Duodenal mucosa (tissue), 2 donors: ENCODE measurements at regions not wholly inside any gene's neighbourhood (a gene's known extent, or its start where the extent isn't known, plus 50 kb on each side); places are given as distances from the start of the nearest gene placed in this dataset.

Experiments used
- H3K27ac ChIP-seq: one replicate; pipeline ENCODE4 v1.7.0; 2013; ENCODE audit warnings: low read depth, low read length
- H3K27me3 ChIP-seq, 2 donors: one replicate each; pipeline ENCODE4 v1.7.0; 2013; ENCODE audit warnings: low read length in 2 of 2, control low read depth in 1 of 2; ENCODE audit not compliant: insufficient read depth in 2 of 2, control insufficient read depth in 1 of 2
- H3K36me3 ChIP-seq, 2 donors: one replicate each; pipeline ENCODE4 v1.7.0; 2013; ENCODE audit warnings: low read length in 2 of 2, control low read depth in 1 of 2; ENCODE audit not compliant: insufficient read depth in 2 of 2, control insufficient read depth in 1 of 2
- H3K4me1 ChIP-seq, 2 donors: one replicate each; pipeline ENCODE4 v1.7.0; 2013; ENCODE audit warnings: low read length in 2 of 2, control low read depth in 1 of 2; ENCODE audit not compliant: insufficient read depth in 2 of 2, control insufficient read depth in 1 of 2
- H3K4me3 ChIP-seq, 2 donors: one replicate each; pipeline ENCODE4 v1.7.0; 2013; ENCODE audit warnings: low read length in 2 of 2, low read depth in 1 of 2
- H3K9ac ChIP-seq, 2 donors: one replicate each; pipeline ENCODE4 v1.7.0; 2013; ENCODE audit warnings: low read length in 2 of 2, low read depth in 1 of 2
- H3K9me3 ChIP-seq, 2 donors: one replicate each; pipeline ENCODE4 v1.7.0; 2013; ENCODE audit warnings: low read length in 2 of 2, control low read depth in 1 of 2; ENCODE audit not compliant: control insufficient read depth in 1 of 2

GRCh38 chr3:65303431-65303830 lies 615.6 kb upstream of the ADAMTS9 start:
- no peaks in the 10 kb centered on the region for H3K36me3 ChIP-seq
- H3K9ac ChIP-seq = no peak overlapping the region
- H3K9me3 ChIP-seq = no peaks in the 10 kb centered on the region
- no peak overlapping the region for H3K27ac ChIP-seq
- H3K27me3 ChIP-seq = no peaks in the 10 kb centered on the region
- H3K4me3 ChIP-seq = no peak overlapping the region
- no peaks in the 10 kb centered on the region for H3K4me1 ChIP-seq

DNA sequence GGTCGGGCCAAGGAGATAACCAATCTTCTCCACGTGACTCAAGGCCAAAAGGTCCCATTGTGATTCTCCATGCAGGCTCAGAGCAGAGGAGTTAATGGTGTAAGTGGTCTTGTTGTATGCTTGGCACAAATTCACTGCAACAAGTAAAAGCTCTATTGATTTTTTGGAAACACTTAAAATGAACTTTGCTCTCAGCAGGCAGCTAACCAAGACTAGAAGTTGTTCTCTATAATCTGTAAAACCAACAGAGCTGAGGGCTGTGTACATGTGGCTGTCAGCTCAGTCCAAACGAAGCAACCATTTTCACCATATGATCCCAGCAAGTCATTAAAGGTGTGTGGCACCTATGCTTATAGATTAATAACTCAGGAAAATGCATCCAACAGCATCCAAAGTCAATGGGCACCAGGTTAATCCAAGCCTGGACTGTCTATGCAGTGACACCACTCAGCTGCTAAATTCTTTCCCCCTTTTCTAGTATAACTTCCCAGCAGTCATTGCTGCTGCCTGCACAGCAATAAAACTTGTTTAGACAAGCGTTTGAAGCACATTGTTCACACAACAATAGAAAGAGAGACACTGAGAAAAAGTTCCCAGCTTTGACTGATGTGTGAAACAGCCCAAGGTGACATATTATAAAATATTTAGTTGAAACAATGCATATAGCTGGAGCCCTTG lies 603.8 kb upstream of the ADAMTS9 start:
- no peak overlapping the region for H3K27ac ChIP-seq
- H3K27me3 ChIP-seq = no peaks in the 10 kb centered on the region
- H3K4me3 ChIP-seq = no peak overlapping the region
- no peaks in the 10 kb centered on the region for H3K9me3 ChIP-seq
- no peaks in the 10 kb centered on the region for H3K4me1 ChIP-seq
- H3K9ac ChIP-seq = no peak overlapping the region
- no peaks in the 10 kb centered on the region for H3K36me3 ChIP-seq

GRCh38 chr3:65288776-65289175 lies 601.0 kb upstream of the ADAMTS9 start:
- no peak overlapping the region for H3K27ac ChIP-seq
- no peak overlapping the region for H3K4me3 ChIP-seq
- no peaks in the 10 kb centered on the region for H3K4me1 ChIP-seq
- H3K36me3 ChIP-seq = no peaks in the 10 kb centered on the region
- H3K27me3 ChIP-seq = no peaks in the 10 kb centered on the region
- H3K9ac ChIP-seq = no peak overlapping the region
- no peaks in the 10 kb centered on the region for H3K9me3 ChIP-seq

DNA sequence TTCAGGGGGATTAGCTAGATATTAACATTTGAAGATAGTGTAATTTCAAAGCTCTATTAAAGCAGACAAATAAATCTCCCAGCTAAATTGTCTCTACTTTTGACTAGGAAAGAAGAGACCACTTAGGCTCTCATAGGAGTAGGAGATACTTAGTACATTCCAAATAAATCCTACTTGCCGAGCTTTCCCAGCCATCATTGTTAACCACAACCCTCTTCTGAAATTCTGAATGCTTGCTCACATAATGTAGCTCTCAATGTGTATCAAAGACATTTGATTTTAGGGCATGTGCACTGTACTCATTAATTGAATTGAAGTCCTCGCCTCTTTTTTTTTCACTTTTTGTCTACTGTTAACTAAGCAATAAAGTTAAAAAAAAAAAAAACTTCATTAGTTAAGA lies 598.2 kb upstream of the ADAMTS9 start:
- Histone ChIP-seq H3K36me3 (no peaks in the 10 kb centered on the region), H3K9ac (no peak overlapping the region), H3K4me1 (no peaks in the 10 kb centered on the region), H3K27ac (no peak overlapping the region), H3K9me3 (no peaks in the 10 kb centered on the region), H3K4me3 (no peak overlapping the region), H3K27me3 (no peaks in the 10 kb centered on the region)

GRCh38 chr3:65284961-65285360 lies 597.2 kb upstream of the ADAMTS9 start:
- Histone ChIP-seq H3K4me3 (no peak overlapping the region), H3K36me3 (no peaks in the 10 kb centered on the region), H3K9me3 (no peaks in the 10 kb centered on the region), H3K4me1 (no peaks in the 10 kb centered on the region), H3K27ac (no peak overlapping the region), H3K27me3 (no peaks in the 10 kb centered on the region), H3K9ac (no peak overlapping the region)

DNA sequence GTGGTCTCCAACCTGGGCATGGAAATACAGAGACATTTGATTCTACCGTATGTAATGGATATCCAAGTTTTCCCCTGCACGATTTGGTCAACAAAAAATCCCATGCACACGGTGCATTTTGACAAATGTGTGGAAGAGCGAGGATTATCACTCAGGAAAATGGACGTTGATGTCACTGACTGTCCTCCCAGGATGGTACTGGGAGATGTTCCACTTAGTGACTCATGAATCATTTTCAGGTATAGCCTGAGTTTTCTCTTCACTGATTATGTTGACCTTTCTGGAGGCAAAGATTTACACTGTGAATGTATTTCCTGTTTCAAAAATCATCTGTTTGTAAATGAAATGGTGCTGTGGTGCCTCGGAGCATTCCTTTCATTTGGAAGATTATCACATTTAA lies 596.7 kb upstream of the ADAMTS9 start:
- H3K27me3 ChIP-seq = no peaks in the 10 kb centered on the region
- H3K36me3 ChIP-seq = no peaks in the 10 kb centered on the region
- no peaks in the 10 kb centered on the region for H3K4me1 ChIP-seq

GRCh38 chr3:65279225-65279782 lies 591.5 kb upstream of the ADAMTS9 start:
- Histone ChIP-seq H3K9me3 (no peaks in the 10 kb centered on the region), H3K4me3 (no peak overlapping the region), H3K27ac (no peak overlapping the region), H3K9ac (no peak overlapping the region), H3K36me3 (no peaks in the 10 kb centered on the region), H3K4me1 (no peaks in the 10 kb centered on the region), H3K27me3 (no peaks in the 10 kb centered on the region)

More for the DNA sequence above, 596.7 kb upstream of the ADAMTS9 start:
- Histone ChIP-seq H3K4me3 (no peak overlapping the region), H3K9ac (no peak overlapping the region), H3K27ac (no peak overlapping the region), H3K9me3 (no peaks in the 10 kb centered on the region)

- Histone ChIP-seq H3K9me3 (no peaks in the 10 kb centered on the region), H3K4me1 (no peaks in the 10 kb centered on the region), H3K4me3 (no peak overlapping the region), H3K36me3 (no peaks in the 10 kb centered on the region), H3K27ac (no peak overlapping the region), H3K27me3 (no peaks in the 10 kb centered on the region), H3K9ac (no peak overlapping the region)
Measured at GRCh38 chr3:65277798-65278197, 590.0 kb upstream of the ADAMTS9 start.

DNA sequence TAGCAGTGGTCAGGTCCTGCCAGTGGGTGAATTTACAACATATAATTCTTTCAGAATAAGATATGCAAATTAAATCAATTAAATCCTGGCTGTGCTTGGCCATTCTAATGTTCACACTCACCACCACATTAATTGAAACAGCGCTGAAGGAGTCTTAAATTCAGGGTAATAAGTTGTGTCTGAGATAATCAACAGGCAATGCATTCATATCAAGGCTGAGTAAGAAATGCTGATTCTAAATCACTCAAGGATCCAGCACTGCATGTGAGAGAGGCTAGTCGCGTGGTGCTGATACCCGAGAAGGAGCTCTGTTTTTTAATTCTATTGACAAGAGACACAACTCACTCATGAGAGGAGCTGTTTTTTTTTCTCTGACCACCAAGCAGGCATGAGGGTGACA lies 588.8 kb upstream of the ADAMTS9 start:
- Histone ChIP-seq H3K9me3 (no peaks in the 10 kb centered on the region), H3K36me3 (no peaks in the 10 kb centered on the region), H3K27me3 (no peaks in the 10 kb centered on the region), H3K27ac (no peak overlapping the region), H3K4me3 (no peak overlapping the region), H3K9ac (no peak overlapping the region), H3K4me1 (no peaks in the 10 kb centered on the region)

- no peak overlapping the region for H3K27ac ChIP-seq
- H3K4me3 ChIP-seq = no peak overlapping the region
- H3K9me3 ChIP-seq = no peaks in the 10 kb centered on the region
- no peaks in the 10 kb centered on the region for H3K36me3 ChIP-seq
- H3K27me3 ChIP-seq = no peaks in the 10 kb centered on the region
- no peak overlapping the region for H3K9ac ChIP-seq
- H3K4me1 ChIP-seq = no peaks in the 10 kb centered on the region
Measured at GRCh38 chr3:65268426-65268825, 580.6 kb upstream of the ADAMTS9 start.
